ENCODE measurements at regions not wholly inside any gene's neighbourhood (a gene's known extent, or its start where the extent isn't known, plus 50 kb on each side); places are given as distances from the start of the nearest gene placed in this dataset.

DNA sequence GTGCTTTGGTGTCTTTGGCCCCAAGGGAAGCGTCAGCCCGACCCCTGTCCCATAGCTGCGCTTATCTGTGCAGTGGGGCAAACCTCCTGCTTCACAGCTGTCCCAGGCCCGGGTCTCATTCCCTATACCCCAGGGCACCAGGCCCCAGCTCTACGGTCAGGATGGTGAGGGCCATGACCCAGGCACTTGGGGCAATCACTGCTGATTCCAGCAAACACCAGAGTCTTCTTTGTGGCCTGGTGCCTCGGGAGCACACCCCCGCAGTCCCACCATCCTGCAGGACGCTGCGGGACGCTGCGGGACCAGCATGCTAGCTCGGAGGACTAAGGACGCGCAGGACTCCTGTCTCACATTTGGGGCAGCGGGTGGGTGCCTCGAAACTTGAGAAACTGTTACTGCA, 116.9 kb upstream of the HDAC4 start:
- TF ChIP-seq RARB (CRISPR knock-in tag; IDR thresholded peaks at IDR 0.05): no peak
- TF ChIP-seq, protein P1, sequence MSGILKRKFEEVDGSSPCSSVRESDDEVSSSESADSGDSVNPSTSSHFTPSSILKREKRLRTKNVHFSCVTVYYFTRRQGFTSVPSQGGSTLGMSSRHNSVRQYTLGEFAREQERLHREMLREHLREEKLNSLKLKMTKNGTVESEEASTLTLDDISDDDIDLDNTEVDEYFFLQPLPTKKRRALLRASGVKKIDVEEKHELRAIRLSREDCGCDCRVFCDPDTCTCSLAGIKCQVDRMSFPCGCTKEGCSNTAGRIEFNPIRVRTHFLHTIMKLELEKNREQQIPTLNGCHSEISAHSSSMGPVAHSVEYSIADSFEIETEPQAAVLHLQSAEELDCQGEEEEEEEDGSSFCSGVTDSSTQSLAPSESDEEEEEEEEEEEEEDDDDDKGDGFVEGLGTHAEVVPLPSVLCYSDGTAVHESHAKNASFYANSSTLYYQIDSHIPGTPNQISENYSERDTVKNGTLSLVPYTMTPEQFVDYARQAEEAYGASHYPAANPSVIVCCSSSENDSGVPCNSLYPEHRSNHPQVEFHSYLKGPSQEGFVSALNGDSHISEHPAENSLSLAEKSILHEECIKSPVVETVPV (CRISPR knock-in tag; IDR thresholded peaks at IDR 0.05): no peak
- no peak for TF ChIP-seq ZFP3 (CRISPR knock-in tag; IDR thresholded peaks at IDR 0.05)
- TF ChIP-seq PATZ1 (CRISPR knock-in tag; IDR thresholded peaks at IDR 0.05; ENCODE audit: borderline replicate concordance): no peak
- TF ChIP-seq, protein P2, sequence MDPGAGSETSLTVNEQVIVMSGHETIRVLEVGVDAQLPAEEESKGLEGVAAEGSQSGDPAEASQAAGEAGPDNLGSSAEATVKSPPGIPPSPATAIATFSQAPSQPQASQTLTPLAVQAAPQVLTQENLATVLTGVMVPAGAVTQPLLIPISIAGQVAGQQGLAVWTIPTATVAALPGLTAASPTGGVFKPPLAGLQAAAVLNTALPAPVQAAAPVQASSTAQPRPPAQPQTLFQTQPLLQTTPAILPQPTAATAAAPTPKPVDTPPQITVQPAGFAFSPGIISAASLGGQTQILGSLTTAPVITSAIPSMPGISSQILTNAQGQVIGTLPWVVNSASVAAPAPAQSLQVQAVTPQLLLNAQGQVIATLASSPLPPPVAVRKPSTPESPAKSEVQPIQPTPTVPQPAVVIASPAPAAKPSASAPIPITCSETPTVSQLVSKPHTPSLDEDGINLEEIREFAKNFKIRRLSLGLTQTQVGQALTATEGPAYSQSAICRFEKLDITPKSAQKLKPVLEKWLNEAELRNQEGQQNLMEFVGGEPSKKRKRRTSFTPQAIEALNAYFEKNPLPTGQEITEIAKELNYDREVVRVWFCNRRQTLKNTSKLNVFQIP (CRISPR knock-in tag; IDR thresholded peaks at IDR 0.05; ENCODE audit: borderline replicate concordance, low read depth): no peak
